ENCODE measurements at regions not wholly inside any gene's neighbourhood (a gene's known extent, or its start where the extent isn't known, plus 50 kb on each side); places are given as distances from the start of the nearest gene placed in this dataset.

- no peak overlapping the region for H3K4me3 ChIP-seq (ENCODE audit: low read depth, low read length, poor library complexity, severe bottlenecking)
- DNase-seq (ENCODE audit: low spot score): no peak
- TF ChIP-seq EZH2 (IDR thresholded peaks at IDR 0.05; ENCODE audit: borderline replicate concordance, low read depth, low read length, poor library complexity, severe bottlenecking): no peak
- TF ChIP-seq, protein P1, sequence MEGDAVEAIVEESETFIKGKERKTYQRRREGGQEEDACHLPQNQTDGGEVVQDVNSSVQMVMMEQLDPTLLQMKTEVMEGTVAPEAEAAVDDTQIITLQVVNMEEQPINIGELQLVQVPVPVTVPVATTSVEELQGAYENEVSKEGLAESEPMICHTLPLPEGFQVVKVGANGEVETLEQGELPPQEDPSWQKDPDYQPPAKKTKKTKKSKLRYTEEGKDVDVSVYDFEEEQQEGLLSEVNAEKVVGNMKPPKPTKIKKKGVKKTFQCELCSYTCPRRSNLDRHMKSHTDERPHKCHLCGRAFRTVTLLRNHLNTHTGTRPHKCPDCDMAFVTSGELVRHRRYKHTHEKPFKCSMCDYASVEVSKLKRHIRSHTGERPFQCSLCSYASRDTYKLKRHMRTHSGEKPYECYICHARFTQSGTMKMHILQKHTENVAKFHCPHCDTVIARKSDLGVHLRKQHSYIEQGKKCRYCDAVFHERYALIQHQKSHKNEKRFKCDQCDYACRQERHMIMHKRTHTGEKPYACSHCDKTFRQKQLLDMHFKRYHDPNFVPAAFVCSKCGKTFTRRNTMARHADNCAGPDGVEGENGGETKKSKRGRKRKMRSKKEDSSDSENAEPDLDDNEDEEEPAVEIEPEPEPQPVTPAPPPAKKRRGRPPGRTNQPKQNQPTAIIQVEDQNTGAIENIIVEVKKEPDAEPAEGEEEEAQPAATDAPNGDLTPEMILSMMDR (conservative IDR thresholded peaks at IDR 0.05; ENCODE audit: low read depth, low read length): no peak
- no peaks in the 10 kb centered on the region for H3K27me3 ChIP-seq (replicated peaks; ENCODE audit: insufficient read depth, low read depth, low read length, poor library complexity)
- no peaks in the 10 kb centered on the region for H3K36me3 ChIP-seq (ENCODE audit: insufficient read depth, low read length, poor library complexity, severe bottlenecking)
- H3K9me3 ChIP-seq (ENCODE audit: low read depth, low read length, poor library complexity, severe bottlenecking): no peaks in the 10 kb centered on the region
- BruUV-seq (replicated peaks): no TSS peak
- ChIA-PET CTCF (no interaction called here), POLR2A (ENCODE audit: low non-redundant PET) (no interaction called here)
- intact Hi-C loops (cut with micrococcal nuclease; ENCODE audit: unreplicated experiment): no loop called here
- H3K27ac ChIP-seq (ENCODE audit: low read depth, low read length, poor library complexity, severe bottlenecking): no peak overlapping the region
- H3K4me1 ChIP-seq (ENCODE audit: insufficient read depth, low read length, poor library complexity, severe bottlenecking): no peaks in the 10 kb centered on the region
Observed at GRCh38 chr13:50616101-50616500, 227.4 kb downstream of the DLEU7 start.

DNA sequence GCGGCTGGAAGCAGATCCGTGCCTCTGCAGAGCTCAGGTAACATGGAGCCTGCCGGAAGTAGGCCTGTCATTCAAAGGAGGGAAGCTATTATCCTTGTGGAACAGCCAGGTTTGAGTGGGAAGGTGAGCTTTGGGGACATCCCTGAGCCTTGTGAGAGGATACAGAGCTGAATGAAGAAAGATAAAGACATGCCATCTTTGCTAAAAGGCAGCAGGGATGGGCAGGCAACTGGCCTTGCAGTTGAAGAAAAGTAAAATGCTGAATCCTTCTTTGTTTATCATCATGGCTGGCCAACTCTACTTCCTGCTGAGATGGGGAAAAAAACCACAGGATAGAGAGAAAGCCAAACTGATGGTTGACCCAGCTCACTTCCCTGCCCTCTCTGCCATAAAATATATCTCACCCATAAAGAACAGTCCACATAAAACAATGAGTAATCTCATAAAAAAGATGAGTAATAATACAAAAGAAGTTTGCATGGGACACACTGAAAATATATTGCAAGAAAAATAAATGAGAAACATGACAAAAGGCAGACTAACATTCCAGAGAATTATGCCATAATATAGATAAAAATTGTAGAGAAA is 226.3 kb downstream of the DLEU7 start:
- BruUV-seq (replicated peaks): no TSS peak
- ChIA-PET CTCF (no interaction called here), POLR2A (ENCODE audit: low non-redundant PET) (no interaction called here)
- Histone ChIP-seq H3K4me3 (ENCODE audit: low read depth, low read length, poor library complexity, severe bottlenecking) (no peak overlapping the region), H3K36me3 (ENCODE audit: insufficient read depth, low read length, poor library complexity, severe bottlenecking) (no peaks in the 10 kb centered on the region), H3K4me1 (ENCODE audit: insufficient read depth, low read length, poor library complexity, severe bottlenecking) (no peaks in the 10 kb centered on the region), H3K9me3 (ENCODE audit: low read depth, low read length, poor library complexity, severe bottlenecking) (no peaks in the 10 kb centered on the region), H3K27ac (ENCODE audit: low read depth, low read length, poor library complexity, severe bottlenecking) (no peak overlapping the region), H3K27me3 (replicated peaks; ENCODE audit: insufficient read depth, low read depth, low read length, poor library complexity) (no peaks in the 10 kb centered on the region)
- intact Hi-C loops (cut with micrococcal nuclease; ENCODE audit: unreplicated experiment): no loop called here
- TF ChIP-seq EZH2 (IDR thresholded peaks at IDR 0.05; ENCODE audit: borderline replicate concordance, low read depth, low read length, poor library complexity, severe bottlenecking): no peak
- TF ChIP-seq, protein P1 (conservative IDR thresholded peaks at IDR 0.05; ENCODE audit: low read depth, low read length): no peak
- no peak for DNase-seq (ENCODE audit: low spot score)

DNA sequence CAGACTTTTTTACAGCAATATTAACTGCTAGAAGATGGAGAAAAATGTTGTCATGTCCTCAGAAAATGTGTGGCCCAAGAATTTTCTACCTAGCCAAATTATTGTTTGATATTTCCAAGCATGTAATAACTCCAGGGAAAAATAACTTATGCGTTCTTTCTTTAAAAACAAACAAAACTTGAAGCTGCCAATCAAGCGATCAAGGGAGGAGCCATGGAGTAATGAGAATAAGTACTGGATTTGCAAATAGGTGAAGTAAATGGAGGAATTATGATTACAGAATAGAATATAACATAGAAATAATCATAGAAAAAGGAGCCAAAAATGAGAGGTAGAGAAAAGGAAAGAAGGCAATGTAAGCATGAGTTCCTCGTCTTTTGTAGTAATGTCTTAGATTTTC is 225.3 kb downstream of the DLEU7 start:
- POLR2A ChIA-PET (ENCODE audit: low non-redundant PET): no interaction called here
- intact Hi-C loops (cut with micrococcal nuclease; ENCODE audit: unreplicated experiment): no loop called here

More for the DNA sequence above, 225.3 kb downstream of the DLEU7 start:
- Histone ChIP-seq H3K4me1 (ENCODE audit: insufficient read depth, low read length, poor library complexity, severe bottlenecking) (no peaks in the 10 kb centered on the region), H3K9me3 (ENCODE audit: low read depth, low read length, poor library complexity, severe bottlenecking) (no peaks in the 10 kb centered on the region), H3K27me3 (replicated peaks; ENCODE audit: insufficient read depth, low read depth, low read length, poor library complexity) (no peaks in the 10 kb centered on the region), H3K4me3 (ENCODE audit: low read depth, low read length, poor library complexity, severe bottlenecking) (no peak overlapping the region), H3K36me3 (ENCODE audit: insufficient read depth, low read length, poor library complexity, severe bottlenecking) (no peaks in the 10 kb centered on the region), H3K27ac (ENCODE audit: low read depth, low read length, poor library complexity, severe bottlenecking) (no peak overlapping the region)
- BruUV-seq (replicated peaks): no TSS peak
- DNase-seq (ENCODE audit: low spot score): no peak
- CTCF ChIA-PET: no interaction called here
- no peak for TF ChIP-seq EZH2 (IDR thresholded peaks at IDR 0.05; ENCODE audit: borderline replicate concordance, low read depth, low read length, poor library complexity, severe bottlenecking)
- TF ChIP-seq, protein P1 (conservative IDR thresholded peaks at IDR 0.05; ENCODE audit: low read depth, low read length): no peak
